Islet precursor cell (in vitro differentiated cells): ENCODE measurements at regions not wholly inside any gene's neighbourhood (a gene's known extent, or its start where the extent isn't known, plus 50 kb on each side); places are given as distances from the start of the nearest gene placed in this dataset.

Experiments used
- DNase-seq: peaks from one replicate; pipeline ENCODE4 v3.0.0-alpha.2; 2018

DNA sequence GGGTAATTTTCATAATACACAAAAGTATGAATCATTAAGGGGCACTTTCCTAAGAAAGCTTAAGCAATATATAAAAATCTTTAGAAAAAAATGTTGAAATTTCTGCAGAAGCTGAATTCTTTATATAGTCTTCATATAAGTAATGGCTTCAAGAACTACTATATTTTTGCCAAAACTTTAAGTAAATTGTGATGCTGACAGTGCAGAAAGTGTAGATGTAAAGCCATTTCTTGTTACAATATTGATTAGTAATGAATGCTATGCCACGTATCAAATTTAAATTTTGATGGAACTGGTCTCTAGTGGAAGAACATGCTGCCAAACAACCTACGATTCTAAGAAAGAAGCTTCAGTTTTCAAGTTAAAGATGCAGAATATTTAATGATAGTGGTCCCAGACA is 1210.0 kb downstream of the SLITRK1 start:
- no peak for DNase-seq

- DNase-seq, result no peak
Measured at GRCh38 chr13:82664183-82664582, 1218.1 kb downstream of the SLITRK1 start.

DNA sequence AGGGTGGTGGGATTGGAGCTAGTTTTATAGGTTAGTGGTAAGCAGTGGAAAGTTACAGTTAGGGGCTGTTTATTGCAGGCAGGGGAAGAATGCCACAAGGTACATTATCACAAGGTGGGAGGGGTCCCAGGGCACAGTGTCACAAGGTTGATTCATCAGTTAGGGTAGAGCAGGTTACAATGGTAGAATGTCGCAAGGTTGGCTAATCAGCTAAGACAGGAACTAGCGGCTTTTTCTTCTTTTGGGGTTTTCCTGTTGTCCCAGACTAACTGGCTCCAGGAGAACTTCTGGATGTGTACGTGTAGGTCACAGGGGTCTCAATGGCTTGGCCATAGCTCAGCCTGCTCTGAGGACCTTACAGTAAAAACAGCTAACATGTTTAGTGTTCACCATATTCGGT is 1221.1 kb downstream of the SLITRK1 start:
- no peak for DNase-seq

GRCh38 chr13:82658811-82659210 is 1223.5 kb downstream of the SLITRK1 start:
- DNase-seq, result no peak

DNA sequence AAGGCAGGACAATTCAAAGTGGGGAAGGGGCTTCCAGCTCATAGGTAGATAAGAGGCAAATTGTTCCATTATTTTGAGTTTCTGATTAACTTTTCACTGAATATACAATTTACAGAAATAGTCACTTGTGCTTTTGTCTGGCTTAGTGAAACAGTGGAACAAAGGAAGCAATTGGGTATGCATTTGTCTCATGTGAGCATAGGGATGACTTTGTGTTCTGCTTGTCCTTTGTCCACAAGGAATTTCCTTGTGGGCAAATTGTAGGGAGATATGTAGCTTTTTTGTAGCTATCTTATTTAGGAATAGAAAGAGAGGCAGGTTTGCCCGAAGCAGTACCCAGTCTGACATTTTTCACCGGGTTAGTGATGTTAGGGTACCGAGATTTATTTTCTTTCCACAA is 1224.8 kb downstream of the SLITRK1 start:
- no peak for DNase-seq

GRCh38 chr13:82654861-82655855 is 1227.1 kb downstream of the SLITRK1 start:
- peak; percentile 53 for DNase-seq

DNA sequence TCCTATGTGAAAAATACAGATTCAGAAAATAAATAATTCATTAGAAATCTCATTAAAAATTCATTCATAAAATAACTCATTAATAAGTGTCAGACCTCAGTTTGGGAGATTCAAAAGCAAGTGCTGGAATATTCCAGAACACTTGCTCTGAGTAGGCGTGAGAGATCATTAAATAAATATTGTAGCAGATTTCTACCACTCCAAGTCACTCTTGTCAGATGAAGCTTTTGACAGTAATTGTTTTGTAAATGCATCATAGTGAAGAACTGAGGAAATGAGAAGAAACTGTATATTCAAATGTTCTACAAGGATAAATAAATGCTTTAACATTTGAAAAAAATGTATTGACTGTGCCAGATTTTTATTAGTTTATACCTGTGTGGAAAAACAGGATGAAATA is 1228.1 kb downstream of the SLITRK1 start:
- DNase-seq, result no peak

DNA sequence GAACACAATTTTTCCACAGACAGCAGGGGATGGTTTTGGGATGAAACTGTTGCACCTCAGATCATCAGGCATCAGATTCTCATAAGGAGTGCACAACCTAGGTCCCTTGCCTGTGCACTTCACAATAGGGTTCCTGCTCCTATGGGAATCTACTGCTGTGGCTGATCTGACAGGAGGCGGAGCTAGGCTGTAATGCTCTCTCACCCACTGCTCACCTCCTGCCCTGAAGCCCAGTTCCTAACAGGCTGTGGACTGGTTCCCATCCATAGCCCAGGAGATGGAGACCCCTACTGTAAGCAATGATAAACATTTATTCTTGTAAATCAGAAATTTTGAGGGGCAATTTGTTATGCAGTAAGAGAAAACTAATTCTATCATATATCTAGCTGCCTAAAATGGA is 1234.7 kb downstream of the SLITRK1 start:
- peak; percentile 49 for DNase-seq

- no peak for DNase-seq
Measured at GRCh38 chr13:82636119-82636518, 1246.2 kb downstream of the SLITRK1 start.

- DNase-seq, result no peak
Measured at GRCh38 chr13:82634946-82635345, 1247.3 kb downstream of the SLITRK1 start.

- no peak for DNase-seq
Measured at GRCh38 chr13:82627183-82627582, 1255.1 kb downstream of the SLITRK1 start.

GRCh38 chr13:82625717-82626116 is 1256.6 kb downstream of the SLITRK1 start:
- no peak for DNase-seq

DNA sequence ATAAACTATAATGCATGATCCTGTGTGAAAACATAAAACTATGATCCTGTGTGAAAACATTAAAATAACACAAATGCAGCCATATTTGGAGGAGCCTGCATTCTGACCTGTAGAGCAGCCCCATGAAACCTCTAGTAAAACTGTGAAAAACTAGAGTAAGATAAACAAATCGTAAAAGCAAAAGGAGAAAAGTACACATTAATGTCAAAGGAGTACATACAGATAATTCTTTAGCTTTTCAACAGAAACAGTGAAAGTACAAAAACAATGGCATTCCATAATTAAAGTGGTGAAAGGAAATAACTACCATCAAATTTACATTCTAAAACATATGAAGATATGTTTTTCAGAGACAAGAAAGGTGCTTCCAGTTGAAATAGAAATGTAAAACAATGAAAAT is 1267.2 kb downstream of the SLITRK1 start:
- no peak for DNase-seq

GRCh38 chr13:82614086-82614485 is 1268.2 kb downstream of the SLITRK1 start:
- DNase-seq, result no peak

- DNase-seq, result no peak
Measured at GRCh38 chr13:82606008-82606407, 1276.3 kb downstream of the SLITRK1 start.

- no peak for DNase-seq
Measured at GRCh38 chr13:82597747-82598146, 1284.5 kb downstream of the SLITRK1 start.

GRCh38 chr13:82593239-82593638 is 1289.0 kb downstream of the SLITRK1 start:
- DNase-seq, result no peak

DNA sequence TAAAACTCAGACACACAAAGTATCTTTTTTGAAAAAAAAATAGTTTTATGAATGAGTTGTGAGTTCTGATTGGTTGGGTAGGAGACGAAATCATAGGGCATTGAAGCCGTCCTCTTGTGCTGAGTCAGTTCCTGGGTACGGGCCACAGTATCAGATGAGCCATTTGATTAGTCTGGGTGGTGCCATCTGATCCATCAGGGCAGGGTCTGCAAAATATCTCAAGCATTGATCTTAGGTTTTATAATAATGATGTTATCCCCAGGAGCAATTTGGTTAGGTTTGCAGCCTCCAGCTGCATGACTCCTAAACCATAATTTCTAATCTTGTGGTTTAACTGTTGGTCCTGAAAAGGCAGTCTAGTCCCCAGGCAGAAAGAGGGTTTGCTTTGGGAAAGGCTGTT is 1310.6 kb downstream of the SLITRK1 start:
- no peak for DNase-seq

DNA sequence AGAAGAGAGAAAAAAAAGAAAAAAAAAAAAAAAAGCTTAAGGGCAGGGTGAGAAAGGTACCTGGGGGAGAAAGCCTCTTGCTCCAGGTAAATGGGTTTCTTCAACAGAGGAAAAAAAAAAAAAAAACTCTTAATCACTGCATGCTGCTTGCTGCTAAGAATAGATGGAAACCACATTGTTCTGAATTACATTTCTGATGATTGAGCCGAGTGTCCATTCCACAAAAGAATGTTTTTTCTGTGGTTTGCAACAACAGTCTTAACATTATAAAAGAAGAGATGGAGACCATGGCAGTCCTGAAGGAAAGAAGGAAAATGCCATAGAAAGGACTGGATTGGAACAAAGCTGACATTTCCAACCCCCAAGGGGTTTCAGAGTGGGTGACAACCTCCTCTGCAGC is 1312.7 kb downstream of the SLITRK1 start:
- no peak for DNase-seq

- no peak for DNase-seq
Measured at GRCh38 chr13:82566864-82567263, 1315.4 kb downstream of the SLITRK1 start.

DNA sequence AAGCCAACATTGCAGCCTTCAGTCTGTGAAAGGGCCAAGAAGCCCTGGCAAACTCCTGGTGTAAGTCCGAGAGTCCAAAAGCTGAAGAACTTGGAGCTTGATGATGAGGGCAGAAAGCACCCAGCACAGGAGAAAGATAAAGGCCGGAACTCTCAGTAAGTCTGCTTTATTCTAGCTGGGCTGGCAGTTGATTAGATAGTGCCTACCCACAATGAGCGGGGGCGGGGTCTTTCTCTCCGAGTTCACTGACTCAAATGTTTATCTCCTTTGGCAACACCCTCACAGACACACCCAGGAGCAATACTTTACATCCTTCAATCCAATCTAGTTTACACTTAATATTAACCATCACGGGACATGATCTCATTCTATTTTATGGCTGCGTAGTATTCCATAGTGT is 1317.1 kb downstream of the SLITRK1 start:
- no peak for DNase-seq

- DNase-seq, result no peak
Measured at GRCh38 chr13:82560889-82561288, 1321.4 kb downstream of the SLITRK1 start.

DNA sequence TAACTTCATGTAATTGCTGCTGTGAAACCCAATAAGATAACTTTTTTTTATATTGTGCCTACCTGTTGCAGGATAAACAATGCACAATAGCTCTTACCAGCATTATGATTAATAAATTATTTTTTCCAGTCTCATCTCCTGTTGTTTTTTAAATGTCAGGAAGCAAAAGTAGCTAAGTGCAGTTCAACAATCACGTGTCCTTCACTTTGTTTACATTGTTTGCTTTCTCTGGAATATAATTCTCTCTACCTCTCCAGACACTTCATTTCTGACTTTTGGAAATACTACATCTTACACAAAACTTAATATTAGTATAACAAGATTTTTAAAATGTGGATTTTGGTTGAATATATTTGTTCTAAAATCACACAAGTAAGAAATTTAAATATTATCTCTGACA is 1359.4 kb downstream of the SLITRK1 start:
- no peak for DNase-seq

DNA sequence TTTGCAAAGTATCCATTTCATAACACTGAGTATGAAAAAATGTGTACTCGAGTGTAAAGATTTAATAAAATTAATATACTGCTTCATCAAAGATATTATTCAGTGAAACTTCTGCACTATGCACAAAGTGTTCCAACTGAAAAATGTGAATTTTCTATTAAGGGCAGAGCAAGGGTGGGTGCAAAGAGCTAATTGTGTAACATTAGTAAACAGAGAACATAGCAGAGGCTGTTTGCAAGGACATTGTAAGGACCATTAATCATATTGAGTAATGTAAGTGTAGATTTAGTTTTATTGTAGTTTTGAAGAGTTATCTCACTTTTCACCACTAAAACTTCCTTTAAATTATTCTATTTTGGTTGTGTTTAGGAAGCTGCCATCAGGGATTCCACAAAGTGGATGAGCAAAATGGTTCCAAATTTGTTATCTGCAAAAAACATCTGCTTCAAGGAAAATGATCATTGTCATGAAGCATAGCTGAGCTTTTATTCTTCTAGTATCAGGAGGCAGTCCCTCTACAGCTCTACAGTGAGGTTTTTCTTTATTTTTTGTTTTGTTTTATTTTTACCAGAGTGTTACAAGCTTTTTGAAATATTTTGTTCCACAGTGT is 1375.4 kb downstream of the SLITRK1 start:
- no peak for DNase-seq
